HG02610 (cell line): ENCODE measurements at regions not wholly inside any gene's neighbourhood (a gene's known extent, or its start where the extent isn't known, plus 50 kb on each side); places are given as distances from the start of the nearest gene placed in this dataset.
A peak's percentile ranks its signal among the peaks of the same experiment; 100 is the strongest.

Experiments
- ATAC-seq: cut with Tn5 transposase; IDR thresholded peaks from one replicate; pipeline ENCODE4 v1.9.1; 2021; ENCODE audit warnings: mild to moderate bottlenecking, moderate library complexity; ENCODE audit not compliant: unreplicated experiment

DNA sequence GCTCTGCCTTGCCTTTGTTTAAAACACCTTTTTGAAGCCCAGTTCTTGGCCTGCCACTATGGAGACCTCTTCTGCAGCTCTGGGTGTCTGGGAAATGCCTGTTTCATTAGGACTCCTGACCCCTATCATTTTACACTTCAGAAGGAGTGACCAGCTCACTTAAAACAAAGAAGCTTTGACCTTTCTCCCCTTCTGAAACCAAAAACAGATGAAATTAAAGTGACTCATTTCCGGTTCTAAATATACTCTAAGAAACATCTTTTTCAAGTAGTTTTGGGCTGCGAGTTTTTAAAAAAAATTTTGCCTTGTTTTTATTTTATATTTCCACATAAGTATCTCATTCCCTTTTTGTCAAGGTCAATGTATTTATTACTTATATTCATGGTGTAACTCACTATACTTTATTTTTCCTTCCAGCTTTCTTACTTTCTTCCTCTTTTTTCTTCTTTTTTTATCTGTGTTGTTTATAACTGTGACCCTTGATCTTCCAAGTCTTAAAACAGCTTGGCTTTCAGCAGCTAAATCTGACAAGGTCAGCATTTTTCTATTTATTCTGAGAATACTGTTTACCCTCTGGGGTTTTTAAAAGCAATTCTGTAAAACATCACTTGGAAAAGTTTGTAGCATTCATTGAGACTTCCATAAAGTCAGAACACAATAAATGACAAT is 672.9 kb downstream of the NR2F1-AS1 start:
- ATAC-seq: peak; percentile 44

- no peak for ATAC-seq
Observed at GRCh38 chr5:92906798-92907376, 674.1 kb downstream of the NR2F1-AS1 start.

GRCh38 chr5:92904021-92904420 is 677.0 kb downstream of the NR2F1-AS1 start:
- no peak for ATAC-seq

- no peak for ATAC-seq
Observed at GRCh38 chr5:92899611-92900010, 681.4 kb downstream of the NR2F1-AS1 start.

DNA sequence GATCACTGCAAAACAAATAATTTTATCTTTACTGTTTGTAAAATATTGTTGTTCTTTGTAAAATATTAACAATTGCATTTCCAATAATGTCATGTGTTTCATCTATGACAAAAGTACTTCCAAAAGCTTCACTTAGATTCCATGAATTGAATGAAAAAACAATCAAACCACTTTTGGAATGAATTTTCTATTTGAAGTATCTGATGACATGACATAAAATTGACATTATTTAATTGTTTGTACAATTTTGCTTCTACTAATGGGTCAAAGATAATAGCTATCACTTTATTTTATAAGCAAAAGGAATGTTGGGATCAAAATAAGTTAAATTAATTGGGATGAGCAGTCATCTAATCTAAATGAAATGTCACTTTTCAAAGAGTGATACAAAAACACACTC is 684.3 kb downstream of the NR2F1-AS1 start:
- ATAC-seq: no peak

- no peak for ATAC-seq
Observed at GRCh38 chr5:92890841-92891244, 690.2 kb downstream of the NR2F1-AS1 start.

DNA sequence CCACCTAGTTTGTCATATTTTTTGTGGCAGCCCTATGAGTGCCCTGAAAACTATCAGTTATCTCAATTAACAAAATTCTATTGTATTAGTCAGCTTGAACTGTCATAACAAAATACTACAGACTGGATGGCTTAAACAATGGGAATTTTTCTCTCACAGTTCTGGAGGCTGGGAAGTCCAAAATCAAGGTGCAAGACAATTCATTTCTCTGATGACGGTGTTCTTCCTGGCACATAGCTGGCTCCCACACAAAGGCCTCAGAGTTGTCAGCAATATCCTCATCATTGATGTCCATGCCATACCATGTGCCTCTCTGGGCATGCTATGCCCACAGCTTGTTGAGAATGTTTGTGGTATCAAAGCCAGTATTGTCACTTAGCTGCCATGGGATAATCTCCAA is 691.9 kb downstream of the NR2F1-AS1 start:
- no peak for ATAC-seq

GRCh38 chr5:92887254-92887653 is 693.8 kb downstream of the NR2F1-AS1 start:
- ATAC-seq: no peak

DNA sequence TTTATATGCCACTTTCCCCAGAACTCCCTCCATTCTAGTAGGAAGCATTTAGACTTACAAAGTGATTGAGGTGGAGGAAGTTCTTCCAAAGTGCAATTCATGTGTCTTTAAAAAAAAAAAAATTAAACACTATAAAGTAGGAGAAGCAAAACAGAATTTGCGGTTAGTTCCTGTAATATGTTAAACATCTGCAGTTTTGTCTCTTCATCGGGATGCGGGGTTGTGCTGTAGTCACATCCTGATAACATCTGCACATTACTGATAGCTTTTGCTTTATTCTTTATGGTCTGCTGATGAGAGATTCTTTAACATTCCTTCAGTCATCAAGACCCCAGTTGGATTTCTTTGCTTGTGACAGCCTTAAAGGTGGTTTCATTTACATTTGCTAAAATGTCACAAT is 694.3 kb downstream of the NR2F1-AS1 start:
- ATAC-seq: no peak

GRCh38 chr5:92885950-92886349 is 695.1 kb downstream of the NR2F1-AS1 start:
- ATAC-seq: no peak

- no peak for ATAC-seq
Observed at GRCh38 chr5:92884469-92884868, 696.5 kb downstream of the NR2F1-AS1 start.

DNA sequence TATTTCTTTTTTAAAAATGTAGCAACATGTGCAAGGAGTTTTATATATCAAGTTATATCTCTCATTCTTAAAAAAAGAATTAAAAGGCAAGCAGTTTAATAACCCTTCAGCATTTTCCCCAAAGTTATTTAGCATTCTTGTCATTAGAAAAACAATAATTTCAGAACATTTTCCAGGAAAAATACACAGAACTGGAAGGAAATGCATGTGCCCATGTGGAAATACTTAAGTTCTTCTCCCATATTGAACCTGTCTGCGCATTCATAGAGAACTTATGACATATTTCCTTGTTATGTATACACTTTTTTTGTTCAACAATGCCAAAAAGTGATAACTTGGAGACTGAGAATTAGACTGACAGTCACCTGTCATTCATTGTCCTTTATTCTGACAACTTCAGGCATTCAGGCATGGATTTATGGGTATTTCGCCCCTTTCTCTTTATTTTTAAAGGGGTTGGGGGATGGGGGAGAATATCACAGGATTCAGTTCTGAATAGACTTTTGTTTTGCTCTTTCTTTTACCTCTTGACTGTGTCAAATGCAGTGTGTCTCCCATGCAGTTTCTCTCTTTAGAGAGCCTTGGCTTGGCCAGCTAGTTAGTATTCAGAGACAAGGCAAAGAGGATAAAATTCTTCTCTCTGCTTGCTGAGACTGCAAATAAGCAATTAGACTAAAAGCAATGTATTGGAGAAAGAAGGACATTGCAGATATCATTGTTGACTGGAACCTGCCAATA is 701.0 kb downstream of the NR2F1-AS1 start:
- no peak for ATAC-seq

- ATAC-seq: no peak
Observed at GRCh38 chr5:92874790-92875189, 706.2 kb downstream of the NR2F1-AS1 start.

GRCh38 chr5:92868442-92868841 is 712.6 kb downstream of the NR2F1-AS1 start:
- ATAC-seq: no peak

- ATAC-seq: no peak
Observed at GRCh38 chr5:92864591-92864990, 716.4 kb downstream of the NR2F1-AS1 start.

DNA sequence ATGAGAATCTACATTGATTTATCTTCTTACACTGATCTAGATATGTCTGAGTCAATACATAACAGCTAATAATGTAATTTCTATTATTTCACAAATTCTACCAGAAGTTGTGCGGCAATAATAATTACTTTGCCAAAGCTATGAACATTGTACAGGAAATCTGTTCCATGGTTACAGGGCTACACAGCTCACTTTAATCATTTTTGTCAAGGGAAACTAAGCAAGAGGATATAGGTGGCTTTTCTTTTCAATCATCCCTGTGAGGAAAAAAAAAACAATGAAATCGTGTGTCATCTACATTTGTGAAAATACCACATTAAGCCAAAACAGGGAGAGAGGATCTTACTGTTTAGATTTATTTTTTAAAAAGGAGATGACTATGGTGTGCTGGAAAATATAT is 717.4 kb downstream of the NR2F1-AS1 start:
- no peak for ATAC-seq

GRCh38 chr5:92861531-92862285 is 719.3 kb downstream of the NR2F1-AS1 start:
- no peak for ATAC-seq

DNA sequence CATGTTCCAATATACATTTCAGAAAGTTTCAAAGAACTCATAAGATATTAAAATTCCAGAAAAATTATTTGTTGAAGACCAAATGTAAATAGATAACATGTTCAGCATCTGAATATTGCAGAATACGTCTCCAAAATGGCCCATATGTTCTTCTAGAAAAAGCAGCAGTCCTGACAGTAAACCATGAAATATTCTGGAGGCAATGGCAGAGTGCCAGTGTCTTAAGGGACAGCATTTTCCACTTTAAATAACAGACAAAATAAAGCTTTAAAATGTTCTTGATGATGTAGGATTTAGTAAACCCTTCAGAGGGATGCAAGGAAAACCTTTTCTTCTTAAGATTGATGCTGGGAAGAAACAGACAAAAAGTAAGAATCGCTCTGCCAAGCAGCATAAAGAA is 721.0 kb downstream of the NR2F1-AS1 start:
- ATAC-seq: no peak

DNA sequence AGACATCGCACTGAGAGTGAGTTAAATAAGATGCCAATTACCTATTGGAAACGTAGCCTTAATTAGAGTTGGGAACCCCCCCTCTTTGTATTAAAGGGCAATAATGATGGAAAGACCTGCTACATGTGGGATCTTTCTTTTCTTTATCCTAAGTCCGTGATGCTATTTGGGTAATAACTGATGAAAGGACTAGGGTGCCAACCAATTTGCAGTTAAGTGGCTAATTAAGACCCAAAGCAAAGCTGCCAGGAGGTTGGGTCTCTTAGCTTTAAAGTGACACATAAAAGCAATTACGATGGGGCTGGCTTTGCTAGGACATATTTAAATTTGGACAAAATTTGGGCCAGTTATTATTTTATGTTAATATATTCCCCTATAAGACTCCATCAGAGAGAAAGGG is 728.8 kb downstream of the NR2F1-AS1 start:
- no peak for ATAC-seq

DNA sequence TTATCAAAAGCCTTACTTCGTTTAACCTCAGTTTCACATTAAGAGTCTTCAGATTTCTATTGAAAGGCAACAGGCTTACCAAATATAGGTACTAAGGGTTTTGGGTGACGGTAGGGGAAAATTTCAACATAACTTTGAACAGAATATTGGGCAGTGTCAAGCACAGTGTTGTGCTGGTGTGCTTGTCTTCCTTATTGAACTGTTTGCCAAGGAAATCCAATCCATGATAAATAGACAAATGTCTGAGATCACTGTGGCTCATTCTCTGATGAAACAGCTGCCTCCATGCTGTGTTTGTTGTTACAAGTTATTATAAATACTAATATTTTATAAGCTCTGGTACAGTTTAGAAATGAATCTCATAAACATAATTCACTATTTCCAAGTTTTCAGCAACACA is 730.1 kb downstream of the NR2F1-AS1 start:
- no peak for ATAC-seq

- no peak for ATAC-seq
Observed at GRCh38 chr5:92849756-92850155, 731.3 kb downstream of the NR2F1-AS1 start.
